Thyroid gland (tissue), 4 donors: ENCODE measurements at regions not wholly inside any gene's neighbourhood (a gene's known extent, or its start where the extent isn't known, plus 50 kb on each side); places are given as distances from the start of the nearest gene placed in this dataset.

Source experiments
- POLR2A ChIP-seq, 2 donors: fragments of 450-650 bp; IDR thresholded peaks; one replicate each; pipeline ENCODE4 v1.6.1; 2017; ENCODE audit warnings: antibody characterized with exemption in 2 of 2, mild to moderate bottlenecking in 2 of 2, moderate library complexity in 1 of 2
- TF ChIP-seq, protein P1 (sequence below), 6 experiments: fragments of 200-600 bp in 3 of 6; fragments of 450-650 bp in 3 of 6; sonication (generic) in 3 of 6; IDR thresholded peaks; one replicate each; pipeline ENCODE4 v1.5.1; 2016 to 2019; ENCODE audit warnings: antibody characterized with exemption in 6 of 6, mild to moderate bottlenecking in 2 of 6, inconsistent platforms in 1 of 6, moderate library complexity in 1 of 6

DNA sequence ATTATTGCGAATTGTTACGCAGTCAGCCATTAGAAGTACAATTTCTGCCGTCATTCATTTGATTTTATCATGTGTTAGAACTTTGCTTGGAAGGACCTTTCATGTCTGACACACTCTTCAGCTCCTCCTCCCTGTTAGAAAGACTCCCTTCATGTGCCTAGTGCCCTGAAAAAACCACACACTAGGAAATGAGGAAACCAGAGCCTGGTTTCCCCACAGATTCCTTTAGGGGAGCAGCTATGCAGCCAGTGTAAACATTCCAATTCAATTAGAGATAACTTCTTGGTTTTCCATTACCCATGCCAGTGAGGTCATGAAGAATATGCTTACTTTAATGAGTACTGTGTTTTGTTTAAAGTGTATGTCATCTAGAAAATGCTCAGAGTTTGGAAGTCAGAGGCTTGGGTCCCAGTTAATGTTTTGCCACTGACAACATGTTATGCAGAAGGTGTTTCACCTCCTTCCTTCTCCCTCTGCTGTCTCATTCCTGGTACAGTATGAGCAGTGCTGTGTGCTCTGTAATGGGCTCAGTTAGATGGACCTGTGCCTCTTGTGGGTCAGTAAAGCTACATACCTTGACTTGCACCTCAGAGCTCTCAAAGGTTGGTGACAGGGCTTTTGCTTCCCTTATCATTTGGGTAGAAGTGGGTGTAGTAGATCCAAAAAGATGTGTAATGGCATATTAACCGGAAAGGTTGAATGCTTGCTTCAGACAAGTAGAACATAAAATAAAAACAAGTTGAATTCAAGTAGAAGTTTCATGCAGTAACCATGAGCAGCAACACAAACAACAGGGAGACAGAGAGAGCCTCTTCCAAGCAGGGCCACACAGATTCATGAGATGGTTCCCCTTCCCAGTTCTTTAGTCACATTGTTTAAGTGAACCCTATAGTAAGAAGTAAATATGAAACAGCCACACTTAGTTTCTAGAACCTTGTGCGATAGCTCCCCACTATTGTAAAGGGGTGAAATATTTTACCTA, 52.6 kb upstream of the TNFAIP8 start:
- TF ChIP-seq, protein P1, sequence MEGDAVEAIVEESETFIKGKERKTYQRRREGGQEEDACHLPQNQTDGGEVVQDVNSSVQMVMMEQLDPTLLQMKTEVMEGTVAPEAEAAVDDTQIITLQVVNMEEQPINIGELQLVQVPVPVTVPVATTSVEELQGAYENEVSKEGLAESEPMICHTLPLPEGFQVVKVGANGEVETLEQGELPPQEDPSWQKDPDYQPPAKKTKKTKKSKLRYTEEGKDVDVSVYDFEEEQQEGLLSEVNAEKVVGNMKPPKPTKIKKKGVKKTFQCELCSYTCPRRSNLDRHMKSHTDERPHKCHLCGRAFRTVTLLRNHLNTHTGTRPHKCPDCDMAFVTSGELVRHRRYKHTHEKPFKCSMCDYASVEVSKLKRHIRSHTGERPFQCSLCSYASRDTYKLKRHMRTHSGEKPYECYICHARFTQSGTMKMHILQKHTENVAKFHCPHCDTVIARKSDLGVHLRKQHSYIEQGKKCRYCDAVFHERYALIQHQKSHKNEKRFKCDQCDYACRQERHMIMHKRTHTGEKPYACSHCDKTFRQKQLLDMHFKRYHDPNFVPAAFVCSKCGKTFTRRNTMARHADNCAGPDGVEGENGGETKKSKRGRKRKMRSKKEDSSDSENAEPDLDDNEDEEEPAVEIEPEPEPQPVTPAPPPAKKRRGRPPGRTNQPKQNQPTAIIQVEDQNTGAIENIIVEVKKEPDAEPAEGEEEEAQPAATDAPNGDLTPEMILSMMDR (IDR thresholded peaks at IDR 0.05), result no peak
- no peak for TF ChIP-seq POLR2A (IDR thresholded peaks at IDR 0.05)
